Peyer's patch (tissue), 4 donors: ENCODE measurements at regions not wholly inside any gene's neighbourhood (a gene's known extent, or its start where the extent isn't known, plus 50 kb on each side); places are given as distances from the start of the nearest gene placed in this dataset.

Source experiments
- DNase-seq, 3 donors: peaks; one replicate each; pipeline ENCODE4 v3.0.0-alpha.2; 2017 to 2019
- H3K27ac ChIP-seq, 4 donors: fragments of 200-600 bp; sonication (generic); one replicate each; pipeline ENCODE4 v1.5.1; 2016 to 2019
- H3K27me3 ChIP-seq, 2 donors: fragments of 200-600 bp; sonication (generic); one replicate each; pipeline ENCODE4 v1.5.1; 2019
- H3K36me3 ChIP-seq, 3 donors: fragments of 200-600 bp; sonication (generic); one replicate each; pipeline ENCODE4 v1.5.1; 2016 to 2019
- H3K4me1 ChIP-seq, 4 donors: fragments of 200-600 bp; sonication (generic); one replicate each; pipeline ENCODE4 v1.5.1; 2016 to 2019
- H3K4me3 ChIP-seq, 4 donors: fragments of 200-600 bp; sonication (generic); 1 replicate in 3 of 4; 2 replicates in 1 of 4; pipeline ENCODE4 v1.5.1; 2016 to 2019; ENCODE audit warnings: mild to moderate bottlenecking in 1 of 4
- H3K9me3 ChIP-seq, 4 donors: fragments of 200-600 bp; sonication (generic); one replicate each; pipeline ENCODE4 v1.5.1; 2016 to 2019; ENCODE audit warnings: mild to moderate bottlenecking in 1 of 4
- CTCF ChIP-seq, 6 experiments: fragments of 450-650 bp in 4 of 6; fragments of 200-600 bp in 2 of 6; sonication (generic) in 1 of 6; IDR thresholded peaks; one replicate each; pipeline ENCODE4 v1.5.1; 2017 to 2019; ENCODE audit warnings: antibody characterized with exemption in 6 of 6, mild to moderate bottlenecking in 3 of 6, moderate library complexity in 1 of 6
- POLR2A ChIP-seq, 2 donors: fragments of 450-650 bp; IDR thresholded peaks; one replicate each; pipeline ENCODE4 v1.5.1; 2017; ENCODE audit warnings: antibody characterized with exemption in 2 of 2, mild to moderate bottlenecking in 2 of 2, moderate library complexity in 2 of 2

- no peaks in the 10 kb centered on the region for H3K9me3 ChIP-seq
- no peak for DNase-seq
- H3K36me3 ChIP-seq: no peaks in the 10 kb centered on the region
Measured at GRCh38 chr6:51432481-51432880, 613.8 kb downstream of the TFAP2B start.

GRCh38 chr6:51450248-51450957 is 631.7 kb downstream of the TFAP2B start:
- TF ChIP-seq CTCF (IDR thresholded peaks at IDR 0.05) (no peak), POLR2A (IDR thresholded peaks at IDR 0.05) (no peak)
- Histone ChIP-seq H3K36me3 (no peaks in the 10 kb centered on the region), H3K27me3 (no peaks in the 10 kb centered on the region), H3K4me1 (no peaks in the 10 kb centered on the region), H3K9me3 (no peaks in the 10 kb centered on the region), H3K27ac (no peak overlapping the region), H3K4me3 (no peak overlapping the region)
- DNase-seq: no peak

More at GRCh38 chr6:51432481-51432880, 613.8 kb downstream of the TFAP2B start:
- H3K4me1 ChIP-seq: no peaks in the 10 kb centered on the region
- no peaks in the 10 kb centered on the region for H3K27me3 ChIP-seq
- H3K4me3 ChIP-seq: no peak overlapping the region
- TF ChIP-seq POLR2A (IDR thresholded peaks at IDR 0.05) (no peak), CTCF (IDR thresholded peaks at IDR 0.05) (no peak)
- H3K27ac ChIP-seq: no peak overlapping the region

- no peaks in the 10 kb centered on the region for H3K4me1 ChIP-seq
- DNase-seq: no peak
- H3K9me3 ChIP-seq: no peaks in the 10 kb centered on the region
- H3K27ac ChIP-seq: no peak overlapping the region
- no peak overlapping the region for H3K4me3 ChIP-seq
- no peak for TF ChIP-seq POLR2A (IDR thresholded peaks at IDR 0.05)
- no peak for TF ChIP-seq CTCF (IDR thresholded peaks at IDR 0.05)
- H3K36me3 ChIP-seq: no peaks in the 10 kb centered on the region
- no peaks in the 10 kb centered on the region for H3K27me3 ChIP-seq
Measured at GRCh38 chr6:51450958-51451357, 632.3 kb downstream of the TFAP2B start.

GRCh38 chr6:51456282-51456681 is 631.1 kb downstream of the PKHD1 start:
- TF ChIP-seq CTCF (IDR thresholded peaks at IDR 0.05): no peak
- no peak for TF ChIP-seq POLR2A (IDR thresholded peaks at IDR 0.05)
- no peak for DNase-seq
- no peaks in the 10 kb centered on the region for H3K4me1 ChIP-seq
- no peak overlapping the region for H3K27ac ChIP-seq
- no peaks in the 10 kb centered on the region for H3K36me3 ChIP-seq
- no peaks in the 10 kb centered on the region for H3K27me3 ChIP-seq
- H3K4me3 ChIP-seq: no peak overlapping the region
- H3K9me3 ChIP-seq: no peaks in the 10 kb centered on the region

- TF ChIP-seq POLR2A (IDR thresholded peaks at IDR 0.05) (no peak), CTCF (IDR thresholded peaks at IDR 0.05) (no peak)
- Histone ChIP-seq H3K4me1 (no peaks in the 10 kb centered on the region), H3K9me3 (no peaks in the 10 kb centered on the region), H3K27me3 (no peaks in the 10 kb centered on the region), H3K4me3 (no peak overlapping the region), H3K27ac (no peak overlapping the region), H3K36me3 (no peaks in the 10 kb centered on the region)
- no peak for DNase-seq
Measured at GRCh38 chr6:51459958-51460357, 627.5 kb downstream of the PKHD1 start.

- Histone ChIP-seq H3K27me3 (no peaks in the 10 kb centered on the region), H3K27ac (no peak overlapping the region), H3K9me3 (no peaks in the 10 kb centered on the region), H3K4me1 (no peaks in the 10 kb centered on the region), H3K4me3 (no peak overlapping the region), H3K36me3 (no peaks in the 10 kb centered on the region)
- no peak for DNase-seq
- no peak for TF ChIP-seq POLR2A (IDR thresholded peaks at IDR 0.05)
- no peak for TF ChIP-seq CTCF (IDR thresholded peaks at IDR 0.05)
Measured at GRCh38 chr6:51462896-51463295, 624.5 kb downstream of the PKHD1 start.
